T1000 (cell line): ENCODE measurements at regions not wholly inside any gene's neighbourhood (a gene's known extent, or its start where the extent isn't known, plus 50 kb on each side); places are given as distances from the start of the nearest gene placed in this dataset.

ENCODE experiments used
- DNase-seq: peaks from one replicate; lab custom pipeline; 2025; ENCODE audit warnings: mixed read lengths; lab: John Stamatoyannopoulos, UW

DNA sequence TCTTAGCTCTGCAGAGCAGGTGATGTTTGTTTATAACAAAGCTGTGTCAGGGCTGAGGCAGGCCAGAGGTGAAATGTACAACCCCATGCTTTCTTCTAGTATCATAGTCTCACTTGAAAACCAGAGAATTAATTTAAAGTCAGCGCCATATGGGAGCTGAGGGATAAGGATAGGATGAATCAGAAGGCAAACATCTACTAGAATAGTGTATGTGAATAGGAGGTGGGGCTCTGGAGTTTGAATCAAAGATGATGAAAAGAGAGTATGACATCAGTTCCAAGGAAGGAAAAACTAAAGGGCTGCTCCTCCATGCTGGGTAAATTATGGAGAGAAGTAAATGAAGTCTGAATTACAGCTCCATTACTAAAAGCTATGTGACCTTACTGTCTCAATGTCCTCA lies 441.5 kb downstream of the RASEF start:
- DNase-seq = no peak

DNA sequence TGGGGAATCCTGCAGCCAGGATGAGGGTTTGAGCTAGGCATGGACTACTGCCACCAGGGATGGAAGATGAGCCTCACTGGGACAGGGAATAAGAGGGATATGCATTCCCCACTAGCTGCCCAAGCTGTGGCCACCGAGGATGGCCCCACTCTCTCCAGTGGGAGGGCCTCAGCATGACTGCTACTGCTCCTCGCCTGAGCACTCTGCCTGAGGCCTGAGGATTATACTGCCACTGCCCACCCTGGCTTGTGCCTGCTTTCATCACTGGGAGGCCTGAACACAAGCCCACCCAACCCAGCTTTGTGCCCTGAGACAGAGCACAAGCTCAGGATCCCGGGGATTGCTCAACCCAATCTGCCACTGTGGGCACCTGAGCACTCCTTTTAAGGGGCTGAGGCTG lies 425.6 kb downstream of the RASEF start:
- DNase-seq = no peak

DNA sequence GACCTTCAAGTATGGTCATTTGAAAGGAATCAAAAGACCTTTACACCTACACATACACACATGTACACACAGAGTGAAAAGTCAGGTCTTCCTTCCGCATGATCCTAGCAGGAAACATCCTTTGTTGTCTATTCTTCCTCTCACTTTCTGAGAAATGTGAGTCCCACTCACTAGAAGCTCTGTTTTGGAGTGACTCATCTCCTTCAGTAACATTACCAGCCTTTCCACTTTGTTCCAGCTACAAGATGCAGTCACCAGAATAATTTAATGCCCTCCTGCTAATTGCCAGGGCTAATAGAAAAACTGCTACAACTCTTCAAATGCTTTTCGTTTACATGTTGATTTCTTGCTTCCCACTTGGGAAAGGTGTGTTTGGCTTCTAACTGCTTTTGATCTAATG lies 417.3 kb downstream of the RASEF start:
- DNase-seq = no peak

DNA sequence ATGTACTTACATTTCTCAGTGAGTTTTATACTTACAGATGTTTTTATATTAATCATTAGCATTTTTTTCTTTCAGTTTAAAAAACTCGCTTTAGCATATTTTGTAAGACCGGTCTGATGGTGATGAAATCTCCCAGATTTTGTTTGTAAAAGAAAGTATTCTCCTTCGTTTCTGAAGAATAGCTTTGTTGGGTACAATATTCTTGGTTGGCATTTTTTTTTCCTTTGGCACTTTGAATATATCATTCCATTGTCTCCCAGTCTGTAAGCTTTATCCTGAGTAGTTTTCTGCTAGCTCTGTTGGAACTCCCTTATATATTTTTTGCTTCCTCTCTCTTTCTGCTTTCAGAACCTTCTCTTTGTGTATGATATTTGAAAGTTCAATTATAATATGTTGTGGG lies 412.6 kb downstream of the RASEF start:
- no peak for DNase-seq

DNA sequence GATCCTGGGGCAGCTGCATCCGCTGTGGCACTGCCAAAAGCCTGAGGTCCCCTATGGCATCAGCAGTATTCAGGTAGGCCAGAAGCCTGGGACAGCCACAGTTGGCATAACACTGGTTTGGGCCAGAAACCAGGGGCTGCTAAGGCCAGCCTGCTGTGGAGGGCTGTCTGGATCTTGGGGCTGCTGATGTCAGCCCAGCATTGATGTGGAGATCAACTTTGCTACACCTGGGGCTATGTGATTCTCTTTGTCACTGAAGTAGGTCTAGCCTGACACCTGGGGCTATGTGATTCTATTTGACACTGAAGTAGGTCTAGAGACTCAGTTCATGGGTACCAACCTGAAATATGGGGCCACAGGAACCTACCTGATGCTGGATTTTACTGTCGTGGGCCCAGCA lies 411.5 kb downstream of the RASEF start:
- no peak for DNase-seq

DNA sequence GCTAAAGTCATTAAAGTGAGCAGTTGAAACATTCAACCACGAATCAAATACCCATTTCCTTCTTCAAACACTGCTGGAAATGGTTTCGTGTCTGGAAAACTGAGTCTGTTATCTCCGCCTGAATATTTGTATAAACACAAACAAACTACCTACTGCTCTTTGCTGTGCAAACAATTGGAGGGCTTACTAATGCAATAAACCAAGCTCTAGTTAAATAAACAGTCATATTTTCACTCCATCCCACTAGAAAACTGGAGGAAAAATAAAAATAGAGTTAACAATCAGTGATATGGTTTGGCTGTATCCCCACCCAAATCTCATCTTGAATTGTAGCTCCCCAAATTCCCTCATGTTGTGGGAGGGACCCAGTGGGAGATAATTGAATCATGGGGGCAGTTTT lies 397.6 kb downstream of the RASEF start:
- no peak for DNase-seq

DNA sequence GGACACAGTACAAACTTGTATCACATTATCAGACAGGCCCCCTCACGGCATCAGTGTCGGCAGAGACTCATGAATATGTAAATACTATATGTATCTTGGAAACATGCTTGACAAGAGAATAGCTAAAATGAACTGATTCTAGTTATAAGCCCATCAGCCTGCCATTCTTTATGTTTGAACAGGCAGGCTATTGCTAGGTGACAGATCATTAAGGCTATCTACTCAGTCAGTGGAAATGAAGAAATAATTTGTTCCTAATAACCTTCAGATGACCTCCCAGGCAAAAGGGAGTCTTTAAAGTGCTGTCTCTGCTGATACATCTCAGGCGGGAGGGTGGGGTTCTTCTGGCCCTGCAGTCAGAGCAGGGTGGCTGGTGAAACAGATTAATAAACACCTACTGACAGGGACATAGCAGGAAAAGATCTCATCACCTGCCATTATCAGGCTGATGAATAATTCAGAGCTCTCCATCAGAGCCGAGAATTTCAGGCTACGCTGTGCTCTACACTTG lies 394.2 kb downstream of the RASEF start:
- no peak for DNase-seq

DNA sequence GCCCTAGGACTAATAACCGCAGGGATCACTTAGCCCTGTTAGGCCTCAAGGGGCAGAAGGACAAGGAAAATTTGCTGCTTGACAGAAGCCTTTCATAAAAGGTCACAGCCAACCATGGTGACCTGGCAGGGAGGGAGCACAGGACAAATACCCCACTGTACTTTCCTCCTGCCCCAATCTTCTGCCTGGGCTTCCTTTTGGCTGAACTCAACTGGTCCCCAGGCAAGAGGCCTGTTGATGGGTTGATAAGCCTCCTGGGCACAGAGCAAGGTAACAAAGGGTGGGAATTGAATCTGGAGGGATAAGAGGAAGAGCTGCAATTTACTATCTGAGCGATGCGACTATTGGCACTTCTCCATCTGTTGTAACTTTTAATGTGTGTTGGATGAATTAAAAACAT lies 392.9 kb downstream of the RASEF start:
- DNase-seq = no peak

DNA sequence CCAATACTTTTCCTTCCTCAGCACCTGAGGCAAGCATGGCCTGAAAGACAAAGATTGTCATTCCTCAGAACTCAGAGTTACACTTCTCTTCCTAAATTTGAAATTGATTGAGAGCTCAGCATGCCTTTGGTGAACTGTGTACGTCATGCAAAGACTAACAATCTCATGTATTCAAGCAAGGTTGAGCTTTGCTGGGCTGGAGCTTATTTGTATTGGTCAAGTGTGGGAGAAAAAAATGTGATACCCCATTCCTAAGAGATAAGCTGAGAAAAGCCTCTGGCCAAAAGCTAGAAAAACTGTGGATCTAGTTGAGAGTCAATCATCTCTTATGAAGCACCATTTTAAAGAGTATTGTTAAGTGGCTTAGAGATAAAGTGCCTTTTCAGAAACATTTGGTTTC lies 392.2 kb downstream of the RASEF start:
- DNase-seq = no peak

DNA sequence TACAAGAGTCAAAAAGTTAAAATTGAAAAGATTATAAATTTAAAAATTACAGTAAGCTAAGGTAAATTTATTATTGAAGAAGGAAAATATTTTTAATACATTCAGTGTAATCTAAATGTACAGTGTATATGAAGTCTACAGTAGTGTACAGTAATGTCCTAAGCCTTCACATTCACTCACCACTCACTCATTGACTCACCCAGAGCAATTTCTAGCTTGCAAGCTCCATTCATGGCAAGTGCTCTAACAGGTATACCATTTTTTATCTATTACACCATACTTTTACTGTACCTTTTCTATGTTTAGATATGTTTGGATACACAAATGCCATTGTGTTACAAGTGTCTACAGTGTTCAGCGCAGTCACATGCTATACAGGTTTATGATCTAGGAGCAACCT lies 389.7 kb downstream of the RASEF start:
- DNase-seq = no peak

DNA sequence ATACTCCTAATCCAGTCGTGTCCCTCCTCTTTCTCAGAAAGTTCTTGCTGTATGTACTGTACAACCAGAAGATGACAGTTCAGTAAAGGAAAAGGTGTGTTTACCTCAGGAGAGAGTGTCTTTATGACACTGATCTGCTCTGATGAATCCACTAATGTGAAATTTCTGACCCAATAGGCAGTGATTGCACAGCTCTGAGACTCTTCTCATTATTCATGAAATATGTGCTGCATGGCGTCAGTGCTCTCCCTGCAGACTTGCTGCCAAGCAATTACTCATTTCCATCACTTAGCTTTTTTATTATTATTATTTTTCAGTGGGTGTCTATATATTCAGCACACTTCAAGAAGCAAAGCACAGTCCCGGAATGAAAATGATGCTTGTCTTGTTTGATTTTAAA lies 389.0 kb downstream of the RASEF start:
- no peak for DNase-seq

DNA sequence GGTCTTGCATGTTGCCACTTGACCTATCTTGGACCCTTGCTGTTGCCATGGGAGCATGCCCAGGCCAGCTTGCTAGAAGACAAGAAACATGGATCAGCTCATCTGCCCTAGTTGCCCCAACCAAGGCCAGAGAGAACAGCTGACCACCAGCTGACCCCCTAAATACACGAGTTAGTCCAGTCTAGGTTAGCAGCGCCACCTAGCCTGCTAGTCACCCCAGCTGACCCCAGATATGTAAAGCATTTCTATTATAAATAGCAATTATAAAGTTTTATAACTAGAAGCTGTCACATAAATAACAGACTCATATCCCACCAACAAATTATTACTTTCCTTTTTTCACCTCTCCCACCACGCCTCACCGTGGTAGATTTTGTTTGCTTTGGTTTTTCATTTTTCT lies 387.8 kb downstream of the RASEF start:
- DNase-seq = no peak

DNA sequence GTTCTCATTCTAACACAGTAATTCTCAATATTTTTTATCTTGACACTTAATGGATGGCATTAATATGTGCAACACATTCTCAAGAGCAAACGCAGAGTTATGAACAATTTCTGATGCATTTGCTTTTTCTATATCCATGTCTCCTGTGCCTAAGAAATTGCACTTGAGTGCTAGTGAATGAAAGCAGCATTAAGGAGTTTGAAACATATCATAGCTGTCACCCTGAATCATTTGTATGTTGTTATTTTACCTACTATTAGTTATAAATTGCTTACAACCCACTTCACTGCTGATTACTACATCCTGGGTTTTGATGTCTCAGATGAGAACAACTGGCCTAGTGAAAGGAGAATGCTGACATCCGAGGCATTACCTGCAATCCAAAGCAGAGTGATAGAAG lies 387.3 kb downstream of the RASEF start:
- no peak for DNase-seq

DNA sequence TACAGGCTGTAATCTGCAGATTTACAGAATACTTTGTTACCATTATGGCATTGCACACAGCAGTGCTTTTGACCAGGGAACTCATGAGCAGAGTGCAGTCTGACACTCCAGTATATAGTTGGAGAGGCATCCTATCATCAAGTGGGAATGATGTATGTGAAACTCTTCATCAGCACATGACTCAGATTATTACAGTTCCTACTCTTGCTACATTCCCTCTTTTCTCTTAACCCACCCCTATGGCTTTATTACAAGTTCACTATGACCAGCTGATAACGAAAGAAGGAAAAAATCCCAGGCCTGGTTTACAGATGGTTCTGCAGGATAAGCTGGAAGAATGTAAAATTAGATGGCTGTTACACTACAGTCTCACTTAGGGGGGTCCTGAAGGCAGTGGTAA lies 385.9 kb downstream of the RASEF start:
- DNase-seq = no peak

DNA sequence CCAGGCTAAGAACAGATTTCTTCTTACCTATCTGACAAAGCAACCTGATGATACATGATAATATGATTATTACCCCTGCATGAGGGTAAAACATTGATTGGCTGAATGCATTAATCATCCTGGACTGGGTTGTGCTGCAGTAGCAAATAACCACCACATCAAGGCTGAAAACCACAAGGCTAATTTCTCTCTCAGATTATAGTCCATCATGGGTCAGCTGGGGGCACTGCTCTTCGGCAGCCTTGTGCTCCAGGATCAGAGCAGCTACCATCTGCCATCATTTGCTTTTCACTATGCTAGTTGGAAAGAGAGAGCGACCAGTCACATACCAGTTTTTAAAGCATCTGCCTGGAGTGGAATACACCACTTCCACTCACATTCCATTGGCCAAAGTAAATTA lies 383.5 kb downstream of the RASEF start:
- DNase-seq = no peak

DNA sequence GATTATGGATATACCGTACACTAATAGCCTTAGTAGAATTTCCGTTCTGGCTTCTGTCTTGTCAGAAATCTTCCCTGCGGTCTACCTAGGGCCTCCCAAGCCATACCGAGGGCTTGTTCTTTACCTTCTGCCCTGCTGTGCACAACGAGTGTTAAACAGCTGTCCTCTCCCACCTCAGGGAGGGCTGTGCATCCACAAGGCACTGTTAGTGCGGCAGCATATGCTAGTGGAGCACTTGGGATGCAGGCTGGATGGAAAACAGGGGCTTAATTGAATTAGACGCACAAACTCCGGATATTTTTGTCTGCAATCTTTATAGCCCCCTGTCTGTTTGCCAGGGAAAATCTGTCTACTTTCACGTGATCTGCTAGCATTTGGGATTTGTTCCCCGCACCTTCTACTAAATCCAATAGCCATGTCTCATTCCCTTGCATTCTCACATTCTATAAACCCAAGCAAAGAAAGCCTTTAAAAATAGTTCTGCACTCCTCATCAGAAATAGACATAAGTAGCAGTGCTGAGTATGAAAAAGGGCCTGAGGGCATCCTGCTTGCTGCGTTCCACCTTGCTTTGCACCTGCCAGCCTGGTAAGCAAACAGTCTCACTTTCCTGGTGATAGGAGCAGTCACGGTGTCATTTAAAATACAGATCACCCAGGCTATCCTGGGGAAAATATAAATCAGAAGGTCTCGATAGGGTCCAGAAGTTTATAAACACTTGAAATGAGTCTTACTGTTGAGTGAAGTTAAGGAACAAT lies 382.6 kb downstream of the RASEF start:
- no peak for DNase-seq

DNA sequence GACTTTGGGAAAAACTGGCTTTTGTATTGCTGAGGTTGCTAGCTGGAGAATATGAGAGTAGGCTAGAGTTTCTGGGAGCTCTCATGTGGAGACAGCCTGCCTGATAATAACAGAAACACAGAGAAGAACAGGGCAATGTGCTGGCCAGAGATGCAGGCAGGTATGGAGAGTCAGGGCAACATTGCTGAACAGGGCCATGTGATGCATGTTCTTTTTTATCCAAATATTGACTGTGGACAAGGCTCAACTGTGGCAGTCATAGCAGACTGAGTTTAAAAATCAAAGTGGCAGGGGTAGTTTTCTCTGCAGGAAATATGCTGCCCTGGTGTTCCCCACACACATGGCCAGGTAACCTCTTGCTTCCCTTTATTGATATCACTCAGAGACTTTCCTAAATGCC lies 381.1 kb downstream of the RASEF start:
- no peak for DNase-seq

DNA sequence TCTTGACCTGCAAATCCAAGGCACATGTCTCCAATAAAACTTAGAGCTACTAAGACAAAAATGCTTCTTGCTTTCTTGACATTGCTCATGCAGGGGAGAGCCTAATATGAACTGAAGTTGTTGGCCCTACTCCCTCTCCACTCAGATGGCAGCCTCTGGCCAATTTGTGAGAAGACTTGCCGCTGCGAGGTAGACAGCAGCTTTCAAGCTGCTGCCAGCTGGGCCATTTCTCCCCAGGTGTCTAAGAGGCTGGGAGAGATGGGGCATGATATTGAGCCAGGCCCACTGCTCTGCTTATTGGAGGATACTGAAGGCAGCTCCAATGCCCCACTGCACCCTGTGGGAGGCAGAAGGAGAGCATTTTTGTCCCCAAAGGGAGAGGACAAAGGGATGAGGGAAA lies 380.5 kb downstream of the RASEF start:
- DNase-seq = no peak

DNA sequence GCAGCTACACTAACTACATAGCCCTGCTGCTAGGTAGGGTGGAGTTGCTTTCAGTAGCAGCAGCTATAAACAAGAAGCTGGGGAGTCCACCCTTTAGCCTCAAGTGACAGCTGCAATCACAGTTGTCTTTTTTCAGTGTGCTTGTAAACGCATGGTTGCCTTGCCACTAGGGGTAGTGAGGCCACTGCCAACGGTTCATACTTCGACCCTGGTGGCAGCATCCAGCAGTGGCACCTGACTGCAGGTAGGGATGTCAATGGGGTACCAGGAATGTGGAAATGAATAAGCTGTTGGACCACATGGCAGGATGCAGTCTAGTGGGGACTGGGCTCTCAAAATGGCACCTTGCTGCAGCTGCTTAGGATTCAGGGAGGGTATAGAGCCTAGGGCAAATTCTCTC lies 367.2 kb downstream of the RASEF start:
- DNase-seq = no peak

DNA sequence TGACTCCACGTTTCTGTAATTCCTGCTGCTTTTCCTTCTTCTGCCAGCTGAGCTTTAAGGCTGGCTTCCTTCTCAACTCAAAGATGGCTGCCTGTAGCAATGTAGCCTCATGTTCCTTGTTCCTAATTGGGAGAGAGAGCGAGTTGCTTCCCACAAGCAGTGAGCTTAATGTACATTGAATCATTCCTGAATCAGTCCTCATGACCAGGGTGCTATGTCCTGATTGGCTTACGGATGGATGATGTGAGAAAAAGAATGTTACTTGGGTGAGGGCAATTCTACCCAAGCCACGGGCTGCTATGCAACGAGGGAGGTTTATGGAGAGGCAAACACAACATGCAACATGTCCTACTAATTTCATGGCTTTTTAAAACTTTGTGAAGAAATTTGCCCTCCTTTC lies 356.2 kb downstream of the RASEF start:
- no peak for DNase-seq

DNA sequence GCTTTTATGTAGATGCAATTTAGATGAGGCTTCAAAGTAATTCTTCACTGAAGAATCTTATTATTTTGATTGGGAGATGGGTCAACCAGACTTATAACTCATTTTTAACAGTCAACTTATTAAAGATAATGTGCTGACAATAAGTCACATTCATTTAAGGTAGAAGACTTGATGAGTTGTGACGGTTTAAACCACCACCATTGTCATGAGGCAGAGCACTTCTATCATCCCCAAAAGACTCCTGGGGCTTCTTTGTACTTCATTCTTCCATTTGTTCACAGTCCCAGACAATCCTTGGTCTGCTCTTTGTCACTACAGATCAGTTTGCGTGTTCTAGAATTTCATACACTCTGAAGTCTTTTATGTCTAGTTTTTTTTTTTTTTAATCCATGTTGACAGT lies 346.1 kb downstream of the RASEF start:
- DNase-seq = no peak

DNA sequence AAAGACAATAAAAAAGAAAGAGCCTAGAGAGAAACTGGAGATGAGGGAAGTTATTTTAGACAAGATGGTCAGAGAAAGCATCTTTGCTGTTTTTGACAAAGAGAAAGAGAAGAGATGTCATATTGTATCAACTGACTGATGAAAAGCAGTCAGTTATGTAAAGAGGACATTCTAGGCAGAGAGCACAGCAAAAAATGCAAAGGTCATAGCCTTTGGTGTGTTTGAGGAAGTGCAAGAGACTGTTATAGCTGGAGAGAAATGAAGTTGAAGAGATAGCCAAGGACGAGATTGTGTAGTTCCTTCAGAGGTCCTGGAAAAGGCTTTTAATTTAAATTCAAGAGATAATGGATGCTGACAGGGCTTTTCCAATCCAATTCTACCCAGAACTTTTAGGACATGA lies 342.4 kb downstream of the RASEF start:
- no peak for DNase-seq

DNA sequence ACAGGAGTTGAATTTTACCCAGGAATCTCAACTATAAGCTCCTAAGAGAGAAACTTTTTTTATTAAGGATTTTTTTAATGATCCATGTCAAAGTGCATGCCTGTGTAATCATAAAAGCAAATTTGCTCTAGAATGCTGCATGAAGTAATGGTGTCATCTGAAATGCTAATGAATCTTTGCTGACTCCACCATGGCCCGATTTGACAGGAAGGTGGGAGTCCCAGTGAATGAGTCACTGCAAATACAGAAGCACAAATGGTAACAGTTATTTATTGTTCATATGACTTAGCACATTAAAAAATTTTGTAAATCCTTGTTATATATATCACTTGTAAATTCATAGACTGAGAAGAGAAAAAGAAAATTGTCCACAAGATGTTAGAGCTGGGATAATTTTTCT lies 341.3 kb downstream of the RASEF start:
- DNase-seq = no peak

DNA sequence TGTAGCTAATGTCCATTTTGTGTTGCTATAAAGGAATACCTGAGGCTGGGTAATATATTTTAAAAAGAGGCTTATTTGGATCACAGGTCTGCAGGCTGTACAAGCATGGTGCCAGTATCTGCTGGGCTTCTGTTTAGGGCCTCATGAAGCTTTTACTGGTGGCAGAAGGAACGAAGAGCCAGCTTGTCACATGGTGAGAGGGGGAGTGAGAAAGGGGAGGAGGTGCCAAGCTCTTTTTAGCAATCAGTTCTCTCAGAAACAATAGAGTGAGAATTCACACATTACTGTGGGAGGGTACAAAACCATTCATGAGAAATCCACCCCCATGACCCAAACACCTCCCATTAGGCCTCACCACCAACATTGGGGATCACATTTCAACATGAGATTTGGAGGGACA lies 340.9 kb downstream of the RASEF start:
- DNase-seq = no peak
